GM23338 (cell line): ENCODE measurements at regions not wholly inside any gene's neighbourhood (a gene's known extent, or its start where the extent isn't known, plus 50 kb on each side); places are given as distances from the start of the nearest gene placed in this dataset.

ENCODE experiments used
- ATAC-seq: fragments of 200-7000 bp; cut with Tn5 transposase; 3 replicates; pipeline ENCODE4 v1.9.1; 2020
- DNase-seq: peaks from one replicate; pipeline ENCODE4 v3.0.0-alpha.2; 2015; ENCODE audit warnings: low spot score
- H2AFZ ChIP-seq: fragments of 200-600 bp; sonication (generic); 2 replicates; pipeline ENCODE4 v1.8.0; 2016; ENCODE audit warnings: antibody characterized with exemption, mild to moderate bottlenecking, moderate library complexity
- H3F3A ChIP-seq: fragments of 200-600 bp; sonication (generic); replicated peaks from 2 replicates; pipeline ENCODE4 v1.8.0; 2017; ENCODE audit warnings: antibody characterized with exemption, mixed run types, low read depth
- H3K27ac ChIP-seq: fragments of 200-600 bp; sonication (generic); 2 replicates; pipeline ENCODE4 v1.6.1; 2016; ENCODE audit warnings: low read depth
- H3K27me3 ChIP-seq: fragments of 200-600 bp; sonication (generic); 2 replicates; pipeline ENCODE4 v1.8.0; 2016; ENCODE audit warnings: mild to moderate bottlenecking, mixed run types, moderate library complexity; ENCODE audit not compliant: insufficient read depth
- H3K36me3 ChIP-seq: fragments of 200-600 bp; sonication (generic); 2 replicates; pipeline ENCODE4 v1.8.0; 2016; ENCODE audit warnings: mild to moderate bottlenecking; ENCODE audit not compliant: insufficient read depth
- H3K4me1 ChIP-seq: fragments of 200-600 bp; sonication (generic); 2 replicates; pipeline ENCODE4 v1.8.0; 2016; ENCODE audit warnings: mild to moderate bottlenecking, moderate library complexity; ENCODE audit not compliant: insufficient read depth
- H3K4me2 ChIP-seq: fragments of 200-600 bp; sonication (generic); 2 replicates; pipeline ENCODE4 v1.7.1; 2017; ENCODE audit warnings: mixed run types
- H3K4me3 ChIP-seq: fragments of 200-600 bp; sonication (generic); 2 replicates; pipeline ENCODE4 v1.6.1; 2016; ENCODE audit warnings: mixed run types
- H3K79me2 ChIP-seq: fragments of 200-600 bp; sonication (generic); replicated peaks from 2 replicates; pipeline ENCODE4 v1.8.0; 2017; ENCODE audit warnings: mild to moderate bottlenecking; ENCODE audit not compliant: insufficient read depth
- H3K9me2 ChIP-seq: fragments of 200-600 bp; sonication (generic); 2 replicates; pipeline ENCODE4 v1.8.0; 2017; ENCODE audit not compliant: insufficient read depth
- H4K20me1 ChIP-seq: fragments of 200-600 bp; sonication (generic); replicated peaks from 2 replicates; pipeline ENCODE4 v1.8.0; 2017; ENCODE audit warnings: mild to moderate bottlenecking; ENCODE audit not compliant: insufficient read depth
- H3K27ac Mint-ChIP-seq: 2 replicates; pipeline ENCODE4 v1.8.0; 2020; ENCODE audit warnings: inconsistent platforms, mild to moderate bottlenecking, moderate library complexity, mixed read lengths
- H3K27me3 Mint-ChIP-seq: 3 replicates; pipeline ENCODE4 v1.8.0; 2022; ENCODE audit warnings: low read depth, mild to moderate bottlenecking, moderate library complexity, mixed read lengths, inconsistent platforms; ENCODE audit not compliant: insufficient read depth, poor library complexity
- H3K36me3 Mint-ChIP-seq: 3 replicates; pipeline ENCODE4 v1.8.0; 2021; ENCODE audit warnings: low read depth, mild to moderate bottlenecking, inconsistent platforms, moderate library complexity, mixed read lengths
- H3K4me1 Mint-ChIP-seq: 3 replicates; pipeline ENCODE4 v1.8.0; 2020; ENCODE audit warnings: mild to moderate bottlenecking, inconsistent platforms, mixed read lengths
- H3K4me3 Mint-ChIP-seq: 3 replicates; pipeline ENCODE4 v1.8.0; 2021; ENCODE audit warnings: moderate library complexity, mild to moderate bottlenecking, inconsistent platforms, mixed read lengths
- H3K9me3 Mint-ChIP-seq: 3 replicates; pipeline ENCODE4 v1.8.0; 2020; ENCODE audit warnings: moderate library complexity, mild to moderate bottlenecking, inconsistent platforms, mixed read lengths
- JUNB ChIP-seq: IDR thresholded peaks from one replicate; pipeline ENCODE4 v1.6.1; 2016; ENCODE audit warnings: antibody characterized with exemption; ENCODE audit not compliant: unreplicated experiment
- POLR2AphosphoS5 ChIP-seq: IDR thresholded peaks from 2 replicates; pipeline ENCODE4 v1.6.1; 2016; ENCODE audit warnings: antibody characterized with exemption, low read depth
- STAT1 ChIP-seq: IDR thresholded peaks from one replicate; pipeline ENCODE4 v1.6.1; 2016; ENCODE audit warnings: antibody characterized with exemption; ENCODE audit not compliant: unreplicated experiment
- ZNF331 ChIP-seq: fragments of 250-450 bp; sonication (Bioruptor Pico); IDR thresholded peaks from 2 replicates; pipeline ENCODE4 v1.5.0; 2020; ENCODE audit warnings: low read depth, mild to moderate bottlenecking, moderate library complexity
- TF ChIP-seq, protein P1 (sequence below): fragments of 250-450 bp; sonication (Bioruptor Pico); IDR thresholded peaks from 2 replicates; pipeline ENCODE4 v1.5.0; 2020; ENCODE audit warnings: mild to moderate bottlenecking, moderate library complexity

DNA sequence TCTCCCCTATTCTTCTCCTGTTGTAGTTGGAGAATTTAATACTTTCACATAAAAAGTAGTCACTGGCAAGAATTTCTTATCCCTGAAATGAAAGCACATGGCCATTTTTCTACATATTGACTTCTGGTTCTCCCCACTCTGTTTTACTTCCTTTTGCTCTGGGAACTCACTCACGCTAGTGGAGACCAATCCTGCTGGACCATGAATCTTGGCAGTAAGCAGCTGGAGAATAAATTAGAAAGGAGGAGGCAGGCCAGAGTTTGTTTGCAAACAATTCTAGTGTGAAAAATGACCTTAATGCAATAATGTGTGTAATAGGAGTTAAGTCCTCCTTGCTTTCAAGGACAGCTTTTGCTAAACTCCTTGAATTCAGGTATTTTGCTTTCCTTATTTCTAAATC, 412.3 kb upstream of the CHORDC1 start (continued):
- TF ChIP-seq, protein P1, sequence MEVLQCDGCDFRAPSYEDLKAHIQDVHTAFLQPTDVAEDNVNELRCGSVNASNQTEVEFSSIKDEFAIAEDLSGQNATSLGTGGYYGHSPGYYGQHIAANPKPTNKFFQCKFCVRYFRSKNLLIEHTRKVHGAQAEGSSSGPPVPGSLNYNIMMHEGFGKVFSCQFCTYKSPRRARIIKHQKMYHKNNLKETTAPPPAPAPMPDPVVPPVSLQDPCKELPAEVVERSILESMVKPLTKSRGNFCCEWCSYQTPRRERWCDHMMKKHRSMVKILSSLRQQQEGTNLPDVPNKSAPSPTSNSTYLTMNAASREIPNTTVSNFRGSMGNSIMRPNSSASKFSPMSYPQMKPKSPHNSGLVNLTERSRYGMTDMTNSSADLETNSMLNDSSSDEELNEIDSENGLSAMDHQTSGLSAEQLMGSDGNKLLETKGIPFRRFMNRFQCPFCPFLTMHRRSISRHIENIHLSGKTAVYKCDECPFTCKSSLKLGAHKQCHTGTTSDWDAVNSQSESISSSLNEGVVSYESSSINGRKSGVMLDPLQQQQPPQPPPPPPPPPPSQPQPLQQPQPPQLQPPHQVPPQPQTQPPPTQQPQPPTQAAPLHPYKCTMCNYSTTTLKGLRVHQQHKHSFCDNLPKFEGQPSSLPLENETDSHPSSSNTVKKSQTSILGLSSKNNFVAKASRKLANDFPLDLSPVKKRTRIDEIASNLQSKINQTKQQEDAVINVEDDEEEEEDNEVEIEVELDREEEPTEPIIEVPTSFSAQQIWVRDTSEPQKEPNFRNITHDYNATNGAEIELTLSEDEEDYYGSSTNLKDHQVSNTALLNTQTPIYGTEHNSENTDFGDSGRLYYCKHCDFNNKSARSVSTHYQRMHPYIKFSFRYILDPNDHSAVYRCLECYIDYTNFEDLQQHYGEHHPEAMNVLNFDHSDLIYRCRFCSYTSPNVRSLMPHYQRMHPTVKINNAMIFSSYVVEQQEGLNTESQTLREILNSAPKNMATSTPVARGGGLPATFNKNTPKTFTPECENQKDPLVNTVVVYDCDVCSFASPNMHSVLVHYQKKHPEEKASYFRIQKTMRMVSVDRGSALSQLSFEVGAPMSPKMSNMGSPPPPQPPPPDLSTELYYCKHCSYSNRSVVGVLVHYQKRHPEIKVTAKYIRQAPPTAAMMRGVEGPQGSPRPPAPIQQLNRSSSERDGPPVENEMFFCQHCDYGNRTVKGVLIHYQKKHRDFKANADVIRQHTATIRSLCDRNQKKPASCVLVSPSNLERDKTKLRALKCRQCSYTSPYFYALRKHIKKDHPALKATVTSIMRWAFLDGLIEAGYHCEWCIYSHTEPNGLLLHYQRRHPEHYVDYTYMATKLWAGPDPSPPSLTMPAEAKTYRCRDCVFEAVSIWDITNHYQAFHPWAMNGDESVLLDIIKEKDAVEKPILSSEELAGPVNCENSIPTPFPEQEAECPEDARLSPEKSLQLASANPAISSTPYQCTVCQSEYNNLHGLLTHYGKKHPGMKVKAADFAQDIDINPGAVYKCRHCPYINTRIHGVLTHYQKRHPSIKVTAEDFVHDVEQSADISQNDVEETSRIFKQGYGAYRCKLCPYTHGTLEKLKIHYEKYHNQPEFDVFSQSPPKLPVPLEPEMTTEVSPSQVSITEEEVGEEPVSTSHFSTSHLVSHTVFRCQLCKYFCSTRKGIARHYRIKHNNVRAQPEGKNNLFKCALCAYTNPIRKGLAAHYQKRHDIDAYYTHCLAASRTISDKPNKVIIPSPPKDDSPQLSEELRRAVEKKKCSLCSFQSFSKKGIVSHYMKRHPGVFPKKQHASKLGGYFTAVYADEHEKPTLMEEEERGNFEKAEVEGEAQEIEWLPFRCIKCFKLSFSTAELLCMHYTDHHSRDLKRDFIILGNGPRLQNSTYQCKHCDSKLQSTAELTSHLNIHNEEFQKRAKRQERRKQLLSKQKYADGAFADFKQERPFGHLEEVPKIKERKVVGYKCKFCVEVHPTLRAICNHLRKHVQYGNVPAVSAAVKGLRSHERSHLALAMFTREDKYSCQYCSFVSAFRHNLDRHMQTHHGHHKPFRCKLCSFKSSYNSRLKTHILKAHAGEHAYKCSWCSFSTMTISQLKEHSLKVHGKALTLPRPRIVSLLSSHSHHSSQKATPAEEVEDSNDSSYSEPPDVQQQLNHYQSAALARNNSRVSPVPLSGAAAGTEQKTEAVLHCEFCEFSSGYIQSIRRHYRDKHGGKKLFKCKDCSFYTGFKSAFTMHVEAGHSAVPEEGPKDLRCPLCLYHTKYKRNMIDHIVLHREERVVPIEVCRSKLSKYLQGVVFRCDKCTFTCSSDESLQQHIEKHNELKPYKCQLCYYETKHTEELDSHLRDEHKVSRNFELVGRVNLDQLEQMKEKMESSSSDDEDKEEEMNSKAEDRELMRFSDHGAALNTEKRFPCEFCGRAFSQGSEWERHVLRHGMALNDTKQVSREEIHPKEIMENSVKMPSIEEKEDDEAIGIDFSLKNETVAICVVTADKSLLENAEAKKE (CRISPR knock-in tag) = no peak
- TF ChIP-seq JUNB (no peak), ZNF331 (CRISPR knock-in tag) (no peak)

DNA sequence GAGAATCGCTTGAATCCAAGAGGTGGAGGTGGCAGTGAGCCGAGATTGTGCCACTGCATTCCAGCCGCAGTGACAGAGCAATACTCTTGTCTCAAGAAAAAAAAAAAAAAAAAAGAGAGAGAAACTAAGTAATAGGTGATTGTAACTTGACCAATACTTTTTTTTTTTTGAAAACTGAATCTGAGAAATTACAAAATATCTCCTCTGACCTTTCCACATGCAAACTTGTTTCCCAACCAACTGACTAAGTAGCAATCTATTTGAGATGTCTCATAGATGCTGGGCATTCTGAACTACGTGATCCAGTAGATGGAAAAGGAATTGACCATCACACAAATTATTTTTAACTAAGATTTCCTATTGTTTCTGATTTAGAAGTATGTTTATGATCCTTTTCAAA, 407.3 kb upstream of the CHORDC1 start:
- no peaks in the 10 kb centered on the region for H3K27me3 ChIP-seq
- H3K27ac Mint-ChIP-seq = no peak overlapping the region
- no peak for ATAC-seq
- H3K27ac ChIP-seq = no peak overlapping the region
- no peak for TF ChIP-seq POLR2AphosphoS5
- TF ChIP-seq STAT1 = no peak
- H3K36me3 Mint-ChIP-seq = no peaks in the 10 kb centered on the region
- no peaks in the 10 kb centered on the region for H3K4me1 Mint-ChIP-seq
- H3F3A ChIP-seq = no peaks in the 10 kb centered on the region
- no peak overlapping the region for H3K4me2 ChIP-seq
- no peaks in the 10 kb centered on the region for H3K36me3 ChIP-seq
- H2AFZ ChIP-seq = no peak overlapping the region
- no peak overlapping the region for H3K4me3 ChIP-seq
- no peaks in the 10 kb centered on the region for H3K79me2 ChIP-seq
- no peaks in the 10 kb centered on the region for H3K4me1 ChIP-seq
- no peaks in the 10 kb centered on the region for H4K20me1 ChIP-seq
- DNase-seq = no peak
- H3K9me3 Mint-ChIP-seq = no peaks in the 10 kb centered on the region
- no peak overlapping the region for H3K4me3 Mint-ChIP-seq
- H3K27me3 Mint-ChIP-seq = no peaks in the 10 kb centered on the region
- peaks cover 9% of the 10 kb centered on the region; the same call in 1 of the 2 replicates for H3K9me2 ChIP-seq
